ENCODE measurements at regions not wholly inside any gene's neighbourhood (a gene's known extent, or its start where the extent isn't known, plus 50 kb on each side); places are given as distances from the start of the nearest gene placed in this dataset.

GRCh38 chr5:113735751-113736150 is 222.3 kb downstream of the YTHDC2 start:
- TF ChIP-seq CTCF (IDR thresholded peaks at IDR 0.05; ENCODE audit: insufficient read depth, low read length, poor library complexity, severe bottlenecking), result no peak
- TF ChIP-seq EZH2phosphoT487 (conservative IDR thresholded peaks at IDR 0.05; ENCODE audit: low read length), result no peak

Data from SU-DHL-6 (cell line).